HEK293 (cell line): ENCODE measurements at regions not wholly inside any gene's neighbourhood (a gene's known extent, or its start where the extent isn't known, plus 50 kb on each side); places are given as distances from the start of the nearest gene placed in this dataset.

Experiments used
- CTCF ChIA-PET: fragments of 350-600 bp; formaldehyde crosslinking; extraction: SDS; loops from one replicate; lab custom pipeline; 2021; ENCODE audit warnings: antibody characterized with exemption; lab: Yijun Ruan, JAX
- POLR2A ChIA-PET: fragments of 300-600 bp; formaldehyde crosslinking; extraction: SDS; loops from one replicate; lab custom pipeline; 2020; ENCODE audit warnings: antibody characterized with exemption, inconsistent platforms; lab: Yijun Ruan, JAX
- H3K27ac ChIP-seq: fragments of 200-500 bp; sonication (Bioruptor generic); 2 replicates; pipeline ENCODE4 v1.5.1; 2014; ENCODE audit warnings: low read depth, low read length, control low read depth, inconsistent platforms; ENCODE audit errors: extremely low read depth
- H3K36me3 ChIP-seq, 2 experiments: fragments of 200-500 bp in 1 of 2; sonication (Bioruptor generic) in 1 of 2; 1 replicate in 1 of 2; 2 replicates in 1 of 2; pipeline ENCODE4 v1.5.1; 2014 to 2017; ENCODE audit warnings: inconsistent platforms in 2 of 2, low read length in 2 of 2; ENCODE audit not compliant: control insufficient read depth in 2 of 2, insufficient read depth in 1 of 2
- H3K4me1 ChIP-seq: fragments of 200-500 bp; sonication (Bioruptor generic); 2 replicates; pipeline ENCODE4 v1.5.1; 2014; ENCODE audit warnings: mild to moderate bottlenecking, low read length, inconsistent platforms; ENCODE audit not compliant: control insufficient read depth, insufficient read depth
- H3K4me3 ChIP-seq: 2 replicates; pipeline ENCODE4 v1.5.1; 2011; ENCODE audit warnings: low read depth, mild to moderate bottlenecking, control low read depth, low read length, moderate library complexity
- H3K9me3 ChIP-seq: fragments of 200-500 bp; sonication (Bioruptor generic); 2 replicates; pipeline ENCODE4 v1.5.1; 2014; ENCODE audit warnings: low read depth, low read length, inconsistent platforms; ENCODE audit not compliant: control insufficient read depth, insufficient read depth
- FEZF1 ChIP-seq: fragments of 450-650 bp; formaldehyde crosslinking; IDR thresholded peaks from 2 replicates; pipeline ENCODE4 v1.5.1; 2016; ENCODE audit warnings: missing biosample characterization, missing genetic modification characterization
- SCRT1 ChIP-seq: fragments of 450-650 bp; formaldehyde crosslinking; IDR thresholded peaks from 2 replicates; pipeline ENCODE4 v1.5.1; 2016; ENCODE audit warnings: missing biosample characterization, missing genetic modification characterization, borderline replicate concordance
- SP2 ChIP-seq: fragments of 450-650 bp; formaldehyde crosslinking; IDR thresholded peaks from 2 replicates; pipeline ENCODE4 v1.5.1; 2016; ENCODE audit warnings: missing biosample characterization, missing genetic modification characterization
- TRIM28 ChIP-seq: IDR thresholded peaks from 2 replicates; pipeline ENCODE4 v1.6.1; 2011; ENCODE audit warnings: low read length, control low read depth, borderline replicate concordance
- ZBTB17 ChIP-seq: fragments of 450-650 bp; formaldehyde crosslinking; IDR thresholded peaks from 2 replicates; pipeline ENCODE4 v1.5.1; 2016; ENCODE audit warnings: missing biosample characterization, missing genetic modification characterization
- ZBTB8A ChIP-seq: fragments of 450-650 bp; formaldehyde crosslinking; IDR thresholded peaks from 2 replicates; pipeline ENCODE4 v1.5.1; 2016; ENCODE audit warnings: missing biosample characterization, missing genetic modification characterization
- ZNF2 ChIP-seq: fragments of 450-650 bp; formaldehyde crosslinking; IDR thresholded peaks from 2 replicates; pipeline ENCODE4 v1.5.1; 2016; ENCODE audit warnings: missing biosample characterization, missing genetic modification characterization
- ZNF211 ChIP-seq: fragments of 450-650 bp; formaldehyde crosslinking; IDR thresholded peaks from 2 replicates; pipeline ENCODE4 v1.5.1; 2016; ENCODE audit warnings: low read depth, missing biosample characterization, missing genetic modification characterization
- ZNF274 ChIP-seq, 2 experiments: fragments of 200-500 bp in 1 of 2; fragments of 450-650 bp in 1 of 2; sonication (Bioruptor generic) in 1 of 2; formaldehyde crosslinking in 1 of 2; IDR thresholded peaks; 2 replicates each; pipeline versions ENCODE4 v1.5.1 to v1.6.1; 2014 to 2016; ENCODE audit warnings: borderline replicate concordance in 1 of 2, inconsistent platforms in 1 of 2, low read length in 1 of 2, missing biosample characterization in 1 of 2, missing genetic modification characterization in 1 of 2
- ZNF292 ChIP-seq: fragments of 450-650 bp; formaldehyde crosslinking; IDR thresholded peaks from 2 replicates; pipeline ENCODE4 v1.5.1; 2016; ENCODE audit warnings: low read depth, missing biosample characterization, missing genetic modification characterization, borderline replicate concordance
- ZNF510 ChIP-seq: fragments of 450-650 bp; formaldehyde crosslinking; IDR thresholded peaks from 2 replicates; pipeline ENCODE4 v1.5.1; 2018; ENCODE audit warnings: mild to moderate bottlenecking, missing genetic modification characterization, missing biosample characterization; ENCODE audit not compliant: insufficient replicate concordance
- ZNF521 ChIP-seq: fragments of 450-650 bp; formaldehyde crosslinking; IDR thresholded peaks from 2 replicates; pipeline ENCODE4 v1.5.1; 2017; ENCODE audit warnings: missing biosample characterization, mild to moderate bottlenecking, missing genetic modification characterization
- ZNF530 ChIP-seq: fragments of 450-650 bp; formaldehyde crosslinking; IDR thresholded peaks from 2 replicates; pipeline ENCODE4 v1.5.1; 2016; ENCODE audit warnings: low read depth, missing biosample characterization, missing genetic modification characterization
- ZNF558 ChIP-seq: fragments of 450-650 bp; formaldehyde crosslinking; IDR thresholded peaks from 2 replicates; pipeline ENCODE4 v1.5.1; 2016; ENCODE audit warnings: missing biosample characterization, missing genetic modification characterization
- TF ChIP-seq, protein P1 (sequence below): fragments of 450-650 bp; formaldehyde crosslinking; IDR thresholded peaks from 2 replicates; pipeline ENCODE4 v1.5.1; 2016; ENCODE audit warnings: missing biosample characterization, missing genetic modification characterization
- TF ChIP-seq, protein P2 (sequence below): fragments of 450-650 bp; formaldehyde crosslinking; IDR thresholded peaks from 2 replicates; pipeline ENCODE4 v1.5.1; 2017; ENCODE audit warnings: missing biosample characterization, missing genetic modification characterization
- TF ChIP-seq, protein P3 (sequence below): fragments of 450-650 bp; formaldehyde crosslinking; IDR thresholded peaks from 2 replicates; pipeline ENCODE4 v1.5.1; 2016; ENCODE audit warnings: missing biosample characterization, missing genetic modification characterization, low read depth
- TF ChIP-seq, protein P4 (sequence below): fragments of 450-650 bp; formaldehyde crosslinking; IDR thresholded peaks from 2 replicates; pipeline ENCODE4 v1.5.1; 2016; ENCODE audit warnings: missing biosample characterization, missing genetic modification characterization
- TF ChIP-seq, protein P5 (sequence below): fragments of 450-650 bp; formaldehyde crosslinking; IDR thresholded peaks from 2 replicates; pipeline ENCODE4 v1.5.1; 2016; ENCODE audit warnings: missing biosample characterization, missing genetic modification characterization
- TF ChIP-seq, protein P6 (sequence below): sonication (generic); formaldehyde crosslinking; IDR thresholded peaks from 2 replicates; pipeline ENCODE4 v1.8.1; 2022; ENCODE audit warnings: mild to moderate bottlenecking, moderate library complexity, missing genetic modification reagents

DNA sequence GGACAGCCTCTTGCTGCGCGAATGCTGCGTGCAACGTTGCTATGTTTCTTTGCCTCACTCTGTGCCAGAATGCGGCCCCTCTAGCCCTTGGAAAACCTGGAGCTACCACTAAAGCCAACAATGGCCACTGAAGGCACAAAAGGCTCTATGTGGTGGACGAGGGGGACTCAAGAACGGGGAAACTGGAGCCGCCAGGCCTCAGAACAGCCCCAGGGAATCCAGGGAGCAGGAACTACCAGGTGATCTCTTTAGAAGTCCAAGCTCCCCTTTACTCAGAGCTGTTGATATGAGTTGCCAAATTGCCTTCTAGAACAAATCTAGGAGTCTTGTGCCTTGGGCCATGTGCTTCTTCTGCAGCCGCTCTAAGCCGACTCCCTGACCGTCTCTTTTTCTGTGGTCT lies 113.8 kb upstream of the ERRFI1 start:
- Histone ChIP-seq H3K27ac (no peak overlapping the region), H3K4me1 (peaks cover 3% of the 10 kb centered on the region), H3K9me3 (no peaks in the 10 kb centered on the region), H3K4me3 (no peak overlapping the region), H3K36me3 (no peaks in the 10 kb centered on the region)
- POLR2A ChIA-PET: no interaction called here
- TF ChIP-seq, protein P1, sequence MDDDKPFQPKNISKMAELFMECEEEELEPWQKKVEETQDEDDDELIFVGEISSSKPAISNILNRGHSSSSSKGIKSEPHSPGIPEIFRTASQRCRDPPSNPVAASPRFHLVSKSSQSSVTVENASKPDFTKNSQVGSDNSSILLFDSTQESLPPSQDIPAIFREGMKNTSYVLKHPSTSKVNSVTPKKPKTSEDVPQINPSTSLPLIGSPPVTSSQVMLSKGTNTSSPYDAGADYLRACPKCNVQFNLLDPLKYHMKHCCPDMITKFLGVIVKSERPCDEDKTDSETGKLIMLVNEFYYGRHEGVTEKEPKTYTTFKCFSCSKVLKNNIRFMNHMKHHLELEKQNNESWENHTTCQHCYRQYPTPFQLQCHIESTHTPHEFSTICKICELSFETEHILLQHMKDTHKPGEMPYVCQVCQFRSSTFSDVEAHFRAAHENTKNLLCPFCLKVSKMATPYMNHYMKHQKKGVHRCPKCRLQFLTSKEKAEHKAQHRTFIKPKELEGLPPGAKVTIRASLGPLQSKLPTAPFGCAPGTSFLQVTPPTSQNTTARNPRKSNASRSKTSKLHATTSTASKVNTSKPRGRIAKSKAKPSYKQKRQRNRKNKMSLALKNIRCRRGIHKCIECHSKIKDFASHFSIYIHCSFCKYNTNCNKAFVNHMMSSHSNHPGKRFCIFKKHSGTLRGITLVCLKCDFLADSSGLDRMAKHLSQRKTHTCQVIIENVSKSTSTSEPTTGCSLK (tag by site-specific recombination): no peak
- TF ChIP-seq, protein P2, sequence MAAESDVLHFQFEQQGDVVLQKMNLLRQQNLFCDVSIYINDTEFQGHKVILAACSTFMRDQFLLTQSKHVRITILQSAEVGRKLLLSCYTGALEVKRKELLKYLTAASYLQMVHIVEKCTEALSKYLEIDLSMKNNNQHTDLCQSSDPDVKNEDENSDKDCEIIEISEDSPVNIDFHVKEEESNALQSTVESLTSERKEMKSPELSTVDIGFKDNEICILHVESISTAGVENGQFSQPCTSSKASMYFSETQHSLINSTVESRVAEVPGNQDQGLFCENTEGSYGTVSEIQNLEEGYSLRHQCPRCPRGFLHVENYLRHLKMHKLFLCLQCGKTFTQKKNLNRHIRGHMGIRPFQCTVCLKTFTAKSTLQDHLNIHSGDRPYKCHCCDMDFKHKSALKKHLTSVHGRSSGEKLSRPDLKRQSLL (tag by site-specific recombination): 0 out of 2 replicates have a peak, but pooled peaks have one; percentile 8
- CTCF ChIA-PET: interaction anchor here (0.6 to 1.0 kb wide), 3 partner anchors 63 to 122 kb away, joined by 3 to 5 read pairs (median 3); no protein-coding TSS in a partner anchor

DNA sequence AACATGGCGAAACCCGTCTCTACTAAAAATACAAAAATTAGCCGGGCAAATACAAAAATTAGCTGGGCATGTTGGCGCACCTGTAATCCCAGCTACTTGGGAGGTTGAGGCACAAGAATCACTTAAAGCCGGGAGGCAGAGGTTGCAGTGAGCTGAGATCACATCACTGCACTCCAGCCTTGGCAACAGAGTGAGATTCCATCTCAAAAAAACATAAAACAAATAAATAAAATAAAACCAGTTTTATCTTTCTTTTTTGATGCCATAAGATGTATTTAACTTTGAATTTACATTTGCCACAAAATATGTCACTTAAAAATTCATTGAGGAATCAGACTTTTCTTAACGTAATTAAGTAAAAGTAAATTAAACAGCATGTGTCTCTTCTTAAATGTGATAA lies 113.3 kb upstream of the ERRFI1 start:
- H3K9me3 ChIP-seq: no peaks in the 10 kb centered on the region
- H3K4me3 ChIP-seq: no peak overlapping the region
- TF ChIP-seq, protein P3, sequence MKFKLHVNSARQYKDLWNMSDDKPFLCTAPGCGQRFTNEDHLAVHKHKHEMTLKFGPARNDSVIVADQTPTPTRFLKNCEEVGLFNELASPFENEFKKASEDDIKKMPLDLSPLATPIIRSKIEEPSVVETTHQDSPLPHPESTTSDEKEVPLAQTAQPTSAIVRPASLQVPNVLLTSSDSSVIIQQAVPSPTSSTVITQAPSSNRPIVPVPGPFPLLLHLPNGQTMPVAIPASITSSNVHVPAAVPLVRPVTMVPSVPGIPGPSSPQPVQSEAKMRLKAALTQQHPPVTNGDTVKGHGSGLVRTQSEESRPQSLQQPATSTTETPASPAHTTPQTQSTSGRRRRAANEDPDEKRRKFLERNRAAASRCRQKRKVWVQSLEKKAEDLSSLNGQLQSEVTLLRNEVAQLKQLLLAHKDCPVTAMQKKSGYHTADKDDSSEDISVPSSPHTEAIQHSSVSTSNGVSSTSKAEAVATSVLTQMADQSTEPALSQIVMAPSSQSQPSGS: no peak
- TF ChIP-seq ZNF274 (IDR thresholded peaks at IDR 0.05; ENCODE audit: low read length) (no peak), ZNF274 (tag by site-specific recombination; IDR thresholded peaks at IDR 0.05; ENCODE audit: borderline replicate concordance) (no peak), FEZF1 (tag by site-specific recombination) (no peak), ZNF2 (tag by site-specific recombination) (no peak), ZNF211 (tag by site-specific recombination) (no peak), ZNF558 (tag by site-specific recombination) (no peak), TRIM28 (no peak), ZBTB8A (tag by site-specific recombination) (no peak), ZNF510 (no peak), ZNF292 (tag by site-specific recombination) (no peak), ZNF521 (tag by site-specific recombination) (no peak), SCRT1 (tag by site-specific recombination) (no peak), ZNF530 (no peak), ZBTB17 (tag by site-specific recombination) (no peak), SP2 (tag by site-specific recombination) (no peak)
- TF ChIP-seq, protein P4, sequence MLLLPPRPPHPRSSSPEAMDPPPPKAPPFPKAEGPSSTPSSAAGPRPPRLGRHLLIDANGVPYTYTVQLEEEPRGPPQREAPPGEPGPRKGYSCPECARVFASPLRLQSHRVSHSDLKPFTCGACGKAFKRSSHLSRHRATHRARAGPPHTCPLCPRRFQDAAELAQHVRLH: no peak
- TF ChIP-seq, protein P5, sequence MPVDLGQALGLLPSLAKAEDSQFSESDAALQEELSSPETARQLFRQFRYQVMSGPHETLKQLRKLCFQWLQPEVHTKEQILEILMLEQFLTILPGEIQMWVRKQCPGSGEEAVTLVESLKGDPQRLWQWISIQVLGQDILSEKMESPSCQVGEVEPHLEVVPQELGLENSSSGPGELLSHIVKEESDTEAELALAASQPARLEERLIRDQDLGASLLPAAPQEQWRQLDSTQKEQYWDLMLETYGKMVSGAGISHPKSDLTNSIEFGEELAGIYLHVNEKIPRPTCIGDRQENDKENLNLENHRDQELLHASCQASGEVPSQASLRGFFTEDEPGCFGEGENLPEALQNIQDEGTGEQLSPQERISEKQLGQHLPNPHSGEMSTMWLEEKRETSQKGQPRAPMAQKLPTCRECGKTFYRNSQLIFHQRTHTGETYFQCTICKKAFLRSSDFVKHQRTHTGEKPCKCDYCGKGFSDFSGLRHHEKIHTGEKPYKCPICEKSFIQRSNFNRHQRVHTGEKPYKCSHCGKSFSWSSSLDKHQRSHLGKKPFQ (tag by site-specific recombination): no peak
- TF ChIP-seq, protein P6, sequence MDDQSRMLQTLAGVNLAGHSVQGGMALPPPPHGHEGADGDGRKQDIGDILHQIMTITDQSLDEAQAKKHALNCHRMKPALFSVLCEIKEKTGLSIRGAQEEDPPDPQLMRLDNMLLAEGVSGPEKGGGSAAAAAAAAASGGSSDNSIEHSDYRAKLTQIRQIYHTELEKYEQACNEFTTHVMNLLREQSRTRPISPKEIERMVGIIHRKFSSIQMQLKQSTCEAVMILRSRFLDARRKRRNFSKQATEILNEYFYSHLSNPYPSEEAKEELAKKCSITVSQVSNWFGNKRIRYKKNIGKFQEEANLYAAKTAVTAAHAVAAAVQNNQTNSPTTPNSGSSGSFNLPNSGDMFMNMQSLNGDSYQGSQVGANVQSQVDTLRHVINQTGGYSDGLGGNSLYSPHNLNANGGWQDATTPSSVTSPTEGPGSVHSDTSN: no peak
- H3K4me1 ChIP-seq: peaks cover 3% of the 10 kb centered on the region
- H3K27ac ChIP-seq: no peak overlapping the region
- ChIA-PET POLR2A (no interaction called here), CTCF (interaction anchor here (0.6 kb wide), 1 partner anchor 25 kb away, joined by 10 read pairs; no protein-coding TSS in a partner anchor)
- H3K36me3 ChIP-seq: no peaks in the 10 kb centered on the region
